ENCODE measurements at regions not wholly inside any gene's neighbourhood (a gene's known extent, or its start where the extent isn't known, plus 50 kb on each side); places are given as distances from the start of the nearest gene placed in this dataset.

DNA sequence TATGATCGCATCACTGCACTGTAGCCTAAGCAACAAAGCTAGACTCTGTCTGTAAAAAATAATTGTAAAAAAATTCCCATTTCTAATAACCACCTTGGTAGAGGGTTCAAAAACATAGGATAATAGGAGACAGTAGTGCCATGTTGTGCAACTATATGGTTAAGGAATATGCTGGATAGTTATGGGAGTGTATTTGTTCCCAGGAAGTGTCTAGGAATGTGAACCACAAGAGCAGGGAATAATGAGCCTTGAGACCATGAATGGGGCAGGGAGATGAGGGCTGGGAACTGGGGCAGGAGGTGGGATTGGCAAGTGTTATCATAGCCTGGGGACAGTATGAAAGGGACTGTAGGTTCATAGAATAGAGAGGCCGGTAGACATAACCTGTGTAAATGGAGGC, 50.4 kb downstream of the RUSC2 start:
- DNase-seq, result no peak

DNA sequence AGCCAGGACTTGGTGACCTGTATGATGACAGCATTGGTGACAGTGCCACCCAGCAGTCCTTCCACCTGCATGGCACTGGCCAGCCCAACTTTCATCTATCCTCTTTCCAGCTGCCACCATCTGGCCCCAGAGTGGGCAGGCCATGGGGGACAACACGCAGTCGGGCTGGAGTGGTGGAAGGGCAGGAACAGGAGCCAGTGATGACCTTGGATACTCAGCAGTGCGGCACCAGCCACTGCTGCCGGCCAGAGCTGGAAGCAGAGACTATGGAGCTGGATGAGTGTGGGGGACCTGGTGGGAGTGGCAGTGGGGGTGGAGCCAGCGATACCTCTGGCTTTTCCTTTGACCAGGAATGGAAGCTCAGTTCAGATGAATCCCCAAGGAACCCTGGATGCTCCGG, 56.9 kb downstream of the RUSC2 start:
- DNase-seq, result no peak

DNA sequence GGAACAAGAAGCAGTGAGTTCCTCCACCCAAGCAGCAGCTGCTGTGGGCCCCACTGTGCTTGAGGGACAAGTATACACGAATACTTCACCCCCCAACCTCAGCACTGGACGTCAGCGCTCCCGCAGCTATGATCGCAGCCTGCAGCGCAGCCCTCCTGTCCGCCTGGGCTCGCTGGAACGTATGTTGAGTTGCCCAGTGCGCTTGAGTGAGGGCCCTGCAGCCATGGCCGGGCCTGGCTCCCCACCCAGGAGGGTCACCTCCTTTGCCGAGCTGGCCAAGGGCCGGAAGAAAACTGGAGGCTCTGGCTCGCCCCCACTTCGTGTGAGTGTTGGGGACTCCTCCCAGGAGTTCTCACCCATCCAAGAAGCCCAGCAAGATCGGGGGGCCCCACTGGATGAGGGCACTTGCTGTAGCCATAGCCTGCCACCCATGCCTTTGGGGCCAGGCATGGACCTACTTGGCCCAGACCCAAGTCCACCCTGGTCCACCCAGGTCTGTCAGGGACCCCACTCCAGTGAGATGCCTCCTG, 57.1 kb upstream of the TESK1 start:
- no peak for DNase-seq

DNA sequence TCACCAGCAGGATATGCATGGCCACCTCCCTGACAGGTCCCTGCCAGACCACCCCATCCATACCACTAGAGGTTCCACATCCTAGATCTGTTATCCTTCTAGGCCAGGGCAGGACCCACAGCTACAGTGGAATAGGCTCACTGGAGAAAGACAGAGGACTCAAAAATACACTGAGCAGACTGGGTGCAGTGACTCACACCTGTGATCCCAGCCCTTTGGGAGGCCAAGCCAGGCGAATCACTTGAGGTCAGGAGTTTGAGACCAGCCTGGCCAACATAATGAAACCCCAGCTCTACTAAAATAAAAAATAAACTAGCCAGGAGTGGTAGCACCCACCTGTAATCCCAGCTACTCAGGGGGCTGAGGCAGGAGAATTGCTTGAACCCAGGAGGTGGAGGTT, 56.5 kb upstream of the TESK1 start:
- DNase-seq, result no peak

DNA sequence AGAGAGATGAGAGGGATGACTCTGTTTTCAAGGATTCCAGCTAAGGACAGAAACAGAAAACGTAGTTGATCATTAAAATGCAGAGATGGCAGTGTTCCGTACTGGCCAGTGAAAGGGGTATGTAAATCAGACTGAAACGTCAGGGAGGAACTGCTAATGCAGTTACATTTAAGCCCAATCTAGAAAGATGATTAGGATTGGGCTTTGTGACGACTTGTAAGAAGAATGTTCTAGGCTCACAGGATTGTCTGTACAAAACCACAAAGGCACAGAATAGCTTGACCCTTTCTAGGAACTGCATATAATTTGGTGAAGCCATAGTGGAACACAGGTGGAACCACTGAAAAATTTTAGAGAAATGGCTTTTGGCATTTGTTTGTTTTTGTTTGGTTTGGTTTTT, 55.6 kb upstream of the TESK1 start:
- DNase-seq, result no peak

DNA sequence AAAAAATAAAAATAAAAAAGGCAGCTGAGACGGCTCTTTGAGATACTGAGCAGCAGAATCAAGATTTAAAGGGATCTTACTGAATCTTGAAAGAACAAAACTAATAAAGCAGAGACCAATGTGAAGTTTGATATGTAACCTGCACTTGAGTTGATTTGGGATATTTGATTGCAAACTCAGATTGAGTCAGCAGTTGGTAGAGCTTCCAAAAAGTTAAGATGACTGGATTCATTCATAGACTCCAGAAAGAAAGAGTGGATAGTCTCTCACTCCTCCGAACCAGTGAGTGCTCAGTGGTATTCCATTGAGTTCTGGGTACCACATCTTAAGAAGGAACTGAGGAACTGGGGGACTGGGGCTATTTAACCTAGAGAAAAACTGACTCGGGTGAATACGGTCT, 52.7 kb upstream of the TESK1 start:
- DNase-seq, result no peak

DNA sequence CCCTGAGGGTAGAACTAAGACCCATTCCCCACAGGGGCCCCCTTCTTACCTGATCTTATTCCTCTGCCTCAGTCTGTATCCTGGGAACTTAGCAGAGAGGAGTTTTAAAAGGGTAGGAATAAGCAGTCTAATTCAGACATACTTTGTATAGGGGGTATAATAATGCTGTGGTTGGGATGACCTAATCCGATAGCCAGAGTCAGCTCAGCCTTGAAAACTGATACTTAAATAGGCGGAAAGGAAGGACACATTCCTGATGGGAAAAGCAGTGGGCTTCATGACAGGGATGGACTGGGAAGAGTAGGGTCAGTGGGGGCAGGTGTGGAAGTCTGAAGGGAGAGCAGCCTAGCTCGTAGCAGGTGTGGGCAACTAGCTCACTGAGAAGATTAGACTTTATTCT, 52.2 kb upstream of the TESK1 start:
- no peak for DNase-seq

DNA sequence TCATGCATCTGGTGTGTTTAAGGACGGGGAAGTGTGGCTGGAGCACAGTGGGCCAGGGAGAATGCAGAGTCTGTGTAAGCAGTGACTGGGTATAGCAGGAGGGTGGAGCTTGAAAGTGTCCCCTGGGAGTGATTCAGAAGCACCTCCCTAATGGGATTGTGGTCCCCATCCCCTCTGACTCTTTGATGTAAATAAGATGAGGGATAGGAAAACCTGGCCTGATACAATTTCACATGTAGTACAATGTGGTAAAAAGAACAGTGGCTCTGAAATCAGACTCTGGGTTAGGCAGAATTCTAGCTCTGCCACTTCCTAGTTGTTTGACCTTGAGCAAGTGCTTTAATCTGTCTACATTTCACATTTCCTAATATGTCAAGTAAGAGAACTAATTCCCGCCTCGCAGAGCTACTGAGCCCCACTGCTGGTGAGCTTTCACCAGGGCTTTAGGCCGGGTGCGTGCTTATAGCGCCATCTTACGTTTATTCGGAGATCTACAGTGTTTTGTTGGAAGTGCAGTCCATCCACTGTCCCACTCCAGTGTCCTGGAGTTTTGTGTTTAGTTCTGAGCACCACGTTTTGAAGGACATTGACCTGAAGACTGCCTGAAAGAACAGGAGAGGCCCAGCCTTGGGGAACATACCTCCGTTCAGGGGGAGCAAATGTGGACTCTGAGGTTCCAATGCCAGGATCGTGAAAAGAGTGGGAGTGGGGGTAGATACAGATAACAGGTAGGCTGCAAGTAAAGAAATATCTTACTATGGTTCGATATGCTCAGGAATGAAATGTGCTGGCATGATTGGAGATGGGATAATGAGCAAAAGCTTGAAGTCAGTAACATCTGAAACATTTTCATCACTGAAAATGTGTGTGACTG, 51.2 kb upstream of the TESK1 start:
- DNase-seq, result peak in 1 of 2 experiments; percentile 59

DNA sequence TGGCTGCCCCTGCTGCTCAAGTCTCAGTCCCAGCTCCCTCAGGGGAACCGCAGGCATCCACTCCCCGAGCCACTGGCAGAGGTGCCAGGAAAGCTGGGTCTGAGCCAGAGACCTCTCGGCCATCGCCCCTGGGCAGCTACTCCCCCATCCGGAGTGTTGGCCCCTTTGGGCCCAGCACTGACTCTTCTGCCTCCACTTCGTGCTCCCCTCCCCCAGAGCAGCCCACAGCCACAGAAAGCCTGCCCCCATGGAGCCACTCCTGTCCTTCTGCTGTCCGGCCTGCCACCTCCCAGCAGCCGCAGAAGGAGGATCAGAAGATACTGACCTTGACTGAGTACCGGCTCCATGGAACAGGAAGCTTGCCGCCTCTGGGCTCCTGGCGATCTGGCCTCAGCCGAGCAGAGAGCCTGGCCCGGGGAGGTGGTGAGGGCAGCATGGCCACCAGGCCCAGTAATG, 49.8 kb upstream of the TESK1 start:
- DNase-seq, result no peak
